ENCODE measurements at regions not wholly inside any gene's neighbourhood (a gene's known extent, or its start where the extent isn't known, plus 50 kb on each side); places are given as distances from the start of the nearest gene placed in this dataset.

DNA sequence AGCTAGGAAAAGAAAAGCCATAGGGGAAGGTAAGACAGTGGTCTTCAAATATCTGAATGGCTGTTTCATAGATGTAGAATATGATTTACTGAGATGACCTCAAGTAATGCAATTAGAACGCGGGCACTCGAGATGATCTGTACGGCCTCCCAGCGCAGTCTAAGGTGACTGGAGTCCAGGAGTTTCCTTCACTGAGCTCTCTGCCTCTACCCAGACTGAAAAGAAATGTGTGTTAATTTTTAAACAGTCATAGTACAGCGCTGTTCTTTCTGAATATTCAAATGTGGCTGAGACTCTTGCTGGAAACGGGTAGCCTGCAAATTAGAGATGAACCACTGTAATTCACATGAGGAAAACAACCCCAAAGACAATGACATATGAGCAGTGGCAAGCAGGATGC, 562.4 kb upstream of the AUTS2 start:
- DNase-seq: no peak
- no peak overlapping the region for H3K4me2 ChIP-seq (ENCODE audit: low read depth, low read length)
- H4K20me1 ChIP-seq (ENCODE audit: insufficient read depth, low read length): no peaks in the 10 kb centered on the region
- no peaks in the 10 kb centered on the region for H3K27me3 ChIP-seq (replicated peaks; ENCODE audit: insufficient read depth, low read length)
- no peaks in the 10 kb centered on the region for H3F3A ChIP-seq (ENCODE audit: insufficient read depth, low read length)
- no peaks in the 10 kb centered on the region for H3K9me3 ChIP-seq (replicated peaks; ENCODE audit: insufficient read depth, low read length)
- no peak overlapping the region for H3K9ac ChIP-seq (ENCODE audit: low read length)
- no peaks in the 10 kb centered on the region for H3K36me3 ChIP-seq (replicated peaks; ENCODE audit: insufficient read depth, low read length)
- no peak overlapping the region for H3K27ac ChIP-seq (ENCODE audit: low read length)
- H3K4me1 ChIP-seq (ENCODE audit: low read length): no peaks in the 10 kb centered on the region
- TF ChIP-seq EZH2 (optimal IDR thresholded peaks at IDR 0.05; ENCODE audit: low read depth, low read length): no peak
- TF ChIP-seq, protein P1, sequence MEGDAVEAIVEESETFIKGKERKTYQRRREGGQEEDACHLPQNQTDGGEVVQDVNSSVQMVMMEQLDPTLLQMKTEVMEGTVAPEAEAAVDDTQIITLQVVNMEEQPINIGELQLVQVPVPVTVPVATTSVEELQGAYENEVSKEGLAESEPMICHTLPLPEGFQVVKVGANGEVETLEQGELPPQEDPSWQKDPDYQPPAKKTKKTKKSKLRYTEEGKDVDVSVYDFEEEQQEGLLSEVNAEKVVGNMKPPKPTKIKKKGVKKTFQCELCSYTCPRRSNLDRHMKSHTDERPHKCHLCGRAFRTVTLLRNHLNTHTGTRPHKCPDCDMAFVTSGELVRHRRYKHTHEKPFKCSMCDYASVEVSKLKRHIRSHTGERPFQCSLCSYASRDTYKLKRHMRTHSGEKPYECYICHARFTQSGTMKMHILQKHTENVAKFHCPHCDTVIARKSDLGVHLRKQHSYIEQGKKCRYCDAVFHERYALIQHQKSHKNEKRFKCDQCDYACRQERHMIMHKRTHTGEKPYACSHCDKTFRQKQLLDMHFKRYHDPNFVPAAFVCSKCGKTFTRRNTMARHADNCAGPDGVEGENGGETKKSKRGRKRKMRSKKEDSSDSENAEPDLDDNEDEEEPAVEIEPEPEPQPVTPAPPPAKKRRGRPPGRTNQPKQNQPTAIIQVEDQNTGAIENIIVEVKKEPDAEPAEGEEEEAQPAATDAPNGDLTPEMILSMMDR (IDR thresholded peaks at IDR 0.05; ENCODE audit: low read length): no peak
- no peak overlapping the region for H3K4me3 ChIP-seq (ENCODE audit: low read length)
- H2AFZ ChIP-seq (ENCODE audit: low read length): no peak overlapping the region
- no peaks in the 10 kb centered on the region for H3K9me2 ChIP-seq (replicated peaks; ENCODE audit: insufficient read depth, low read length)
- H3K79me2 ChIP-seq (ENCODE audit: low read length): no peaks in the 10 kb centered on the region

DNA sequence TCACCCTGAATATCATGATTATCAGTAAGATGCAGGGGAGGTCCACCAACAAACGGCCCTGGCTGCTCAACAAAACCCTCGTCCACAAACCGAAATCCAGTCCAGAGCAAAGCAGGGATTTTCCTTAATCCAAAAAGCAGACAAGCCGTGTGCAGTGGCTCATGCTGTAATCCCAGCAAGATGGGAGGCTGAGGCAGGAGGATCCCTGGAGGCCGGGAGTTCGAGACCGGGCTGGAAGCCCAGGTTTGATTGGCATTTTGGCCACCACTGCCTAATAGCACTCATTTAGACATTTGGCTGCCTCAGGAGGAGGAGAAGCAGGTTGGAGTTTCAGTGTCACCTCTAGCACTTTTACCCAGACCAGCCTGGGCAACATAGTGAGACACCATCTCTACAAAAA, 562.0 kb upstream of the AUTS2 start:
- no peak for DNase-seq

GRCh38 chr7:69038915-69039314, 559.4 kb upstream of the AUTS2 start:
- Histone ChIP-seq H3F3A (ENCODE audit: insufficient read depth, low read length) (no peaks in the 10 kb centered on the region), H2AFZ (ENCODE audit: low read length) (no peak overlapping the region), H4K20me1 (ENCODE audit: insufficient read depth, low read length) (no peaks in the 10 kb centered on the region), H3K79me2 (ENCODE audit: low read length) (no peaks in the 10 kb centered on the region), H3K9me2 (replicated peaks; ENCODE audit: insufficient read depth, low read length) (no peaks in the 10 kb centered on the region), H3K9ac (ENCODE audit: low read length) (no peak overlapping the region), H3K4me3 (ENCODE audit: low read length) (no peak overlapping the region), H3K27me3 (replicated peaks; ENCODE audit: insufficient read depth, low read length) (no peaks in the 10 kb centered on the region), H3K4me1 (ENCODE audit: low read length) (no peaks in the 10 kb centered on the region), H3K36me3 (replicated peaks; ENCODE audit: insufficient read depth, low read length) (no peaks in the 10 kb centered on the region), H3K27ac (ENCODE audit: low read length) (no peak overlapping the region), H3K4me2 (ENCODE audit: low read depth, low read length) (no peak overlapping the region), H3K9me3 (replicated peaks; ENCODE audit: insufficient read depth, low read length) (no peaks in the 10 kb centered on the region)
- TF ChIP-seq EZH2phosphoT487 (IDR thresholded peaks at IDR 0.05; ENCODE audit: low read length) (no peak), EZH2 (optimal IDR thresholded peaks at IDR 0.05; ENCODE audit: low read depth, low read length) (no peak)
- TF ChIP-seq, protein P1 (IDR thresholded peaks at IDR 0.05; ENCODE audit: low read length): no peak
- DNase-seq: no peak

More for the DNA sequence above, 562.0 kb upstream of the AUTS2 start:
- Histone ChIP-seq H3K9me2 (replicated peaks; ENCODE audit: insufficient read depth, low read length) (no peaks in the 10 kb centered on the region), H3K4me2 (ENCODE audit: low read depth, low read length) (no peak overlapping the region), H2AFZ (ENCODE audit: low read length) (no peak overlapping the region), H3K9ac (ENCODE audit: low read length) (no peak overlapping the region), H4K20me1 (ENCODE audit: insufficient read depth, low read length) (no peaks in the 10 kb centered on the region), H3K4me3 (ENCODE audit: low read length) (no peak overlapping the region), H3K9me3 (replicated peaks; ENCODE audit: insufficient read depth, low read length) (no peaks in the 10 kb centered on the region), H3K36me3 (replicated peaks; ENCODE audit: insufficient read depth, low read length) (no peaks in the 10 kb centered on the region), H3K79me2 (ENCODE audit: low read length) (no peaks in the 10 kb centered on the region), H3K27me3 (replicated peaks; ENCODE audit: insufficient read depth, low read length) (no peaks in the 10 kb centered on the region), H3K27ac (ENCODE audit: low read length) (no peak overlapping the region), H3K4me1 (ENCODE audit: low read length) (no peaks in the 10 kb centered on the region), H3F3A (ENCODE audit: insufficient read depth, low read length) (no peaks in the 10 kb centered on the region)
- TF ChIP-seq, protein P1 (IDR thresholded peaks at IDR 0.05; ENCODE audit: low read length): no peak
- TF ChIP-seq EZH2 (optimal IDR thresholded peaks at IDR 0.05; ENCODE audit: low read depth, low read length): no peak
- no peak for TF ChIP-seq EZH2phosphoT487 (IDR thresholded peaks at IDR 0.05; ENCODE audit: low read length)
